Neuronal stem cell (in vitro differentiated cells): ENCODE measurements at regions not wholly inside any gene's neighbourhood (a gene's known extent, or its start where the extent isn't known, plus 50 kb on each side); places are given as distances from the start of the nearest gene placed in this dataset.
"Not testable (repeated sequence)": the region's sequence is repeated elsewhere in the genome, so short reads cannot be mapped to it uniquely, and the experiment has no call there.

ENCODE experiments used
- DNase-seq: peaks from one replicate; pipeline ENCODE4 v3.0.0-alpha.2; 2013; ENCODE audit warnings: low spot score
- H2AFZ ChIP-seq: one replicate; pipeline ENCODE4 v1.6.1; 2013; ENCODE audit warnings: mild to moderate bottlenecking, low read length, inconsistent platforms
- H2AK5ac ChIP-seq: 2 replicates; pipeline ENCODE4 v1.6.1; 2013; ENCODE audit warnings: low read depth, mild to moderate bottlenecking, inconsistent platforms, low read length, moderate library complexity, mixed read lengths
- H2BK120ac ChIP-seq: 2 replicates; pipeline ENCODE4 v1.6.1; 2013; ENCODE audit warnings: low read depth, mild to moderate bottlenecking, inconsistent platforms, low read length, moderate library complexity, mixed read lengths
- H2BK12ac ChIP-seq: one replicate; pipeline ENCODE4 v1.6.1; 2013; ENCODE audit warnings: low read length, inconsistent platforms
- H2BK15ac ChIP-seq: 2 replicates; pipeline ENCODE4 v1.6.1; 2013; ENCODE audit warnings: mild to moderate bottlenecking, low read length, inconsistent platforms, mixed read lengths
- H2BK5ac ChIP-seq: one replicate; pipeline ENCODE4 v1.6.1; 2013; ENCODE audit warnings: inconsistent platforms, mild to moderate bottlenecking, low read length, moderate library complexity
- H3K14ac ChIP-seq: one replicate; pipeline ENCODE4 v1.6.1; 2013; ENCODE audit warnings: low read length, inconsistent platforms
- H3K18ac ChIP-seq: 2 replicates; pipeline ENCODE4 v1.6.1; 2013; ENCODE audit warnings: low read length, inconsistent platforms
- H3K23ac ChIP-seq: 2 replicates; pipeline ENCODE4 v1.6.1; 2013; ENCODE audit warnings: low read depth, mild to moderate bottlenecking, mixed read lengths, low read length, inconsistent platforms; ENCODE audit not compliant: poor library complexity
- H3K27ac ChIP-seq: replicated peaks from 3 replicates; pipeline ENCODE4 v1.5.1; 2013; ENCODE audit warnings: low read length, inconsistent platforms
- H3K27me3 ChIP-seq, 3 experiments: 2 replicates each; pipeline ENCODE4 v1.6.1; 2013; ENCODE audit warnings: low read length in 3 of 3, mild to moderate bottlenecking in 2 of 3, inconsistent platforms in 1 of 3, low read depth in 1 of 3, mixed read lengths in 1 of 3, moderate library complexity in 1 of 3; ENCODE audit not compliant: control insufficient read depth in 3 of 3, insufficient read depth in 3 of 3
- H3K36me3 ChIP-seq, 2 donors: replicated peaks in 1 of 2; 2 replicates each; pipeline ENCODE4 v1.6.1; 2013; ENCODE audit warnings: low read length in 2 of 2; ENCODE audit not compliant: control insufficient read depth in 2 of 2, insufficient read depth in 2 of 2
- H3K4ac ChIP-seq: 2 replicates; pipeline ENCODE4 v1.6.1; 2013; ENCODE audit warnings: inconsistent platforms, mild to moderate bottlenecking, low read length, moderate library complexity
- H3K4me1 ChIP-seq, 2 donors: 1 replicate in 1 of 2; 2 replicates in 1 of 2; pipeline ENCODE4 v1.6.1; 2013; ENCODE audit warnings: low read length in 2 of 2, low read depth in 1 of 2; ENCODE audit not compliant: control insufficient read depth in 2 of 2, insufficient read depth in 1 of 2
- H3K4me2 ChIP-seq: one replicate; pipeline ENCODE4 v1.6.1; 2013; ENCODE audit warnings: mild to moderate bottlenecking, low read length, inconsistent platforms; ENCODE audit not compliant: insufficient read depth, poor library complexity, severe bottlenecking
- H3K4me3 ChIP-seq, 2 donors: 2 replicates each; pipeline ENCODE4 v1.5.1; 2013; ENCODE audit warnings: low read length in 2 of 2, mild to moderate bottlenecking in 2 of 2, inconsistent platforms in 1 of 2, moderate library complexity in 1 of 2
- H3K79me1 ChIP-seq: one replicate; pipeline ENCODE4 v1.6.1; 2013; ENCODE audit warnings: low read depth, mild to moderate bottlenecking, inconsistent platforms, low read length, moderate library complexity
- H3K9ac ChIP-seq: one replicate; pipeline ENCODE4 v1.6.1; 2013; ENCODE audit warnings: mild to moderate bottlenecking, low read depth, low read length, inconsistent platforms; ENCODE audit not compliant: poor library complexity
- H3K9me3 ChIP-seq, 2 donors: replicated peaks in 1 of 2; 2 replicates each; pipeline versions ENCODE3 to v1.6.1; 2013; ENCODE audit warnings: low read length in 2 of 2, mild to moderate bottlenecking in 2 of 2, inconsistent platforms in 1 of 2, low read depth in 1 of 2, mixed read lengths in 1 of 2, moderate library complexity in 1 of 2; ENCODE audit not compliant: control insufficient read depth in 2 of 2, insufficient read depth in 1 of 2
- H4K8ac ChIP-seq: one replicate; pipeline ENCODE4 v1.6.1; 2013; ENCODE audit warnings: low read depth, mild to moderate bottlenecking, inconsistent platforms, low read length, moderate library complexity
- H4K91ac ChIP-seq: one replicate; pipeline ENCODE4 v1.6.1; 2013; ENCODE audit warnings: low read length, low read depth, mild to moderate bottlenecking, inconsistent platforms; ENCODE audit not compliant: poor library complexity
- whole genome bisulfite sequencing, 2 donors: extraction: QIAGEN DNeasy Blood & Tissue Kit; methylation state at CpG; one replicate each; pipeline ENCODE4 v1.1.7; 2013; ENCODE audit warnings: missing lambda C conversion rate in 2 of 2, mixed read lengths in 1 of 2; ENCODE audit not compliant: insufficient read length in 2 of 2, insufficient replicate concordance in 1 of 2; ENCODE audit errors: extremely low coverage in 2 of 2; 5-methylcytosine and 5-hydroxymethylcytosine counted together

DNA sequence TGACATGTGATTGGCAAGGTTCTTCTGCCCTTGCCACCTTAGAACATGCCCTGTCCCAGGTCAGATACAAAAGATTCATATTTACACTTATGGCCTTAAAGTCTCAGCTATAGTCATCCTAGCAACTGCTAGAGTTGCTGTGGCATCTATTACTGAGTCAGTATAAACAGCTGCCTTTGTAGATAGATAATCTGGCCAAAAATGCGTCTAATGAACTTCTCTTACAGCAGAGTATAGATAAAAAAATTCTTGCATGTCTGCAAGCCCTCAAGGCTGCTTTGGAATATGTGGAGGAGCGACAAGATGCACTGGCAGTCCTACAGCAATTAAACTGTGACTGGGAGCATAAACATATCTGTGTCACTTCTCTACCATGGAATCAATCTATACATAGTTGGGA is 1209.7 kb upstream of the PABPC4L start:
- no peak overlapping the region for H2AK5ac ChIP-seq
- H3K4ac ChIP-seq: no peak overlapping the region
- WGBS, 2 donors: no CpG with 5 or more reads among the region's 2 CpGs

DNA sequence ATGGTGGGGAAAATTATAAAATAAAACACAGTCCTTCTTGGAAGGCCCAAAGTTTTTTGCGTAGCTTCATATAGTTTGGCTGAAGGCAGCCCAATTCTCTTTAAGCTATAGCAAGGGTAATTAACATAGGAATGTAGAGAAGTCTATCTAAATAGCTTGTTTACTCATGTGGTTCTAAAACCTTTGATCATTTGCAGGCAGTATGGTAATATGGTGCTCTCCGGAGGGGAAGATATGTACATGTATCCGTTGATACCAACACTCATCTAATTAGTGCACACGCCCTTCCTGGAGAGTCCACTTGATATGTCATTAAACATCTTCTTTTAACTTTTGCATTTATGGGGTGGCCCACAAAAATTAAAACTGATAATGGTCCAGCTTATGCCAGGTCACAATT is 1207.7 kb upstream of the PABPC4L start:
- H2BK15ac ChIP-seq, H4K91ac ChIP-seq, H2BK5ac ChIP-seq, H3K27me3 ChIP-seq, H3K79me1 ChIP-seq, H3K4me2 ChIP-seq, H3K4me1 ChIP-seq, H2BK12ac ChIP-seq, H2AK5ac ChIP-seq, H3K9me3 ChIP-seq, H3K4ac ChIP-seq, H3K27ac ChIP-seq, H3K36me3 ChIP-seq, H2AFZ ChIP-seq, H3K9ac ChIP-seq, H4K8ac ChIP-seq, H2BK120ac ChIP-seq, H3K14ac ChIP-seq, DNase-seq, H3K4me3 ChIP-seq, H3K18ac ChIP-seq, H3K23ac ChIP-seq: not testable (repeated sequence)
- no CpG with 5 or more reads among the region's 4 CpGs for WGBS, 2 donors

More for the DNA sequence above, 1209.7 kb upstream of the PABPC4L start:
- Histone ChIP-seq H2BK15ac (no peak overlapping the region), H2BK5ac (no peak overlapping the region), H3K23ac (no peak overlapping the region), H2BK12ac (no peak overlapping the region), H3K27me3 (no peaks in the 10 kb centered on the region), H4K91ac (no peak overlapping the region), H3K18ac (no peak overlapping the region), H4K8ac (no peak overlapping the region), H3K36me3 (no peaks in the 10 kb centered on the region), H3K4me1 (no peaks in the 10 kb centered on the region), H3K4me2 (no peak overlapping the region), H3K27ac (no peak overlapping the region), H3K9ac (no peak overlapping the region), H3K14ac (no peak overlapping the region), H3K9me3 (no peaks in the 10 kb centered on the region), H2BK120ac (no peak overlapping the region), H3K4me3 (no peak overlapping the region), H2AFZ (no peak overlapping the region), H3K79me1 (no peaks in the 10 kb centered on the region)
- DNase-seq: no peak

DNA sequence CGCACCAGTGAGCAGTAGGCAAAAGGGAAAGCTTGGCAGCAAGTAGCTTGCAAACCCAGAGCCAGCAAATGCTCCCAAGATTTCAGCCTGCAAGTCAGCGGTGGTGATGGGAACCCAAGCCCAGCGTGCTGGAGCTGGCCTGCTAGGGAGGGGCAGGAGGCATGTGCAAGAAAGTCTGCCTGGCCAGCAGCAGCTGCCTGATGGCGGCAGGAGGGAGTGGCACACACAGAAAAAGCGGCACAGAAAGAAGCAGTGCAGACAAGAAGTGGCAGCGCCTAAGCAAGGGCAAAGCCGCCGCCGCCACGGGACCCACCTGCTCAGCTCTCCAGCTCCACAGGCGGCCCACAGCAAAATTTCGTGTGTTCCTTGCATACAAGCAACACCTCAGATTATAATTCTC is 1206.5 kb upstream of the PABPC4L start:
- Histone ChIP-seq H2AK5ac (no peak overlapping the region), H3K4ac (no peak overlapping the region), H3K4me1 (no peaks in the 10 kb centered on the region), H2AFZ (no peak overlapping the region), H2BK5ac (no peak overlapping the region), H3K23ac (no peak overlapping the region), H3K14ac (no peak overlapping the region), H3K18ac (no peak overlapping the region), H3K27ac (no peak overlapping the region), H3K27me3 (no peaks in the 10 kb centered on the region), H3K36me3 (no peaks in the 10 kb centered on the region), H4K8ac (no peak overlapping the region), H2BK15ac (no peak overlapping the region), H3K4me3 (no peak overlapping the region), H3K9me3 (no peaks in the 10 kb centered on the region), H2BK120ac (no peak overlapping the region), H3K79me1 (no peaks in the 10 kb centered on the region), H3K4me2 (no peak overlapping the region), H4K91ac (no peak overlapping the region), H3K9ac (peak overlapping the region; percentile 60), H2BK12ac (no peak overlapping the region)
- WGBS, 2 donors: no CpG with 5 or more reads among the region's 12 CpGs
- no peak for DNase-seq

DNA sequence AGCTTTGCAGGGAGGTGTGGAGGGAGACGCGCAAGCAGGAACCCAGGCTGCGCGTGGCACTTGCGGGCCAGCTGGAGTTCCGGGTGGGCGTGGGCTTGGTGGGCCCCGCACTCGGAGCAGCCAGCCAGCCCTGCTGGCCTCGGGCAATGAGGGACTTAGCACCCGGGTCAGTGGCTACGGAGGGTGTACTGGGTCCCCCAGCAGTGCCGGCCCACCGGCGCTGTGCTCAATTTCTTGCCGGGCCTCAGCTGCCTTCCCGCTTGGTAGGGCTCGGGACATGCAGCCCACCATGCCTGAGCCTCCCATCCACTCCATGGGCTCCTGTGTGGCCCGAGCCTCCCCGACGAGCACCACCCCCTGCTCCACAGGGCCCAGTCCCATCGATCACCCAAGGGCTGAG is 1205.0 kb upstream of the PABPC4L start:
- not testable (repeated sequence) for H3K4me1 ChIP-seq, H3K18ac ChIP-seq, H3K9me3 ChIP-seq, H2BK120ac ChIP-seq, H2BK12ac ChIP-seq, H3K27me3 ChIP-seq, H3K4me2 ChIP-seq, H2BK5ac ChIP-seq, H3K36me3 ChIP-seq, H4K8ac ChIP-seq, H3K79me1 ChIP-seq, H4K91ac ChIP-seq, H3K4me3 ChIP-seq, H3K4ac ChIP-seq, H2AFZ ChIP-seq, H3K14ac ChIP-seq, DNase-seq, H2AK5ac ChIP-seq, H3K27ac ChIP-seq, H3K23ac ChIP-seq, H3K9ac ChIP-seq, H2BK15ac ChIP-seq
- no CpG with 5 or more reads among the region's 22 CpGs for WGBS, 2 donors
